ENCODE measurements at regions not wholly inside any gene's neighbourhood (a gene's known extent, or its start where the extent isn't known, plus 50 kb on each side); places are given as distances from the start of the nearest gene placed in this dataset.

GRCh38 chr2:601387-601698, 75.9 kb downstream of the TMEM18 start:
- Histone ChIP-seq H3K36me3 (no peaks in the 10 kb centered on the region), H3K9me3 (no peaks in the 10 kb centered on the region), H3K4me1 (no peaks in the 10 kb centered on the region), H3K4me3 (no peak overlapping the region), H3K27ac (no peak overlapping the region), H3K27me3 (no peaks in the 10 kb centered on the region)
- TF ChIP-seq CTCF (IDR thresholded peaks at IDR 0.05), result no peak
- TF ChIP-seq POLR2AphosphoS5 (IDR thresholded peaks at IDR 0.05), result no peak
- TF ChIP-seq POLR2A (IDR thresholded peaks at IDR 0.05), result no peak
- no peak for DNase-seq (ENCODE audit: low spot score in 2 of 2)
- intact Hi-C loops (cut with DNase I; ENCODE audit: low total_unique reads), result no loop called here

GRCh38 chr2:600542-601386, 76.4 kb downstream of the TMEM18 start:
- intact Hi-C loops (cut with DNase I; ENCODE audit: low total_unique reads), result no loop called here

GRCh38 chr2:599601-600000, 77.6 kb downstream of the TMEM18 start:
- Histone ChIP-seq H3K4me3 (no peak overlapping the region), H3K9me3 (no peaks in the 10 kb centered on the region), H3K27ac (no peak overlapping the region), H3K36me3 (no peaks in the 10 kb centered on the region), H3K27me3 (no peaks in the 10 kb centered on the region), H3K4me1 (no peaks in the 10 kb centered on the region)
- intact Hi-C loops (cut with DNase I; ENCODE audit: low total_unique reads), result no loop called here
- no peak for DNase-seq (ENCODE audit: low spot score in 2 of 2)
- TF ChIP-seq CTCF (IDR thresholded peaks at IDR 0.05) (no peak), POLR2A (IDR thresholded peaks at IDR 0.05) (no peak), POLR2AphosphoS5 (IDR thresholded peaks at IDR 0.05) (no peak)

More at GRCh38 chr2:600542-601386, 76.4 kb downstream of the TMEM18 start:
- no peaks in the 10 kb centered on the region for H3K27me3 ChIP-seq
- H3K9me3 ChIP-seq, result no peaks in the 10 kb centered on the region
- DNase-seq (ENCODE audit: low spot score in 2 of 2), result no peak
- TF ChIP-seq POLR2AphosphoS5 (IDR thresholded peaks at IDR 0.05), result no peak
- no peak for TF ChIP-seq POLR2A (IDR thresholded peaks at IDR 0.05)
- no peak for TF ChIP-seq CTCF (IDR thresholded peaks at IDR 0.05)
- no peak overlapping the region for H3K4me3 ChIP-seq
- H3K4me1 ChIP-seq, result no peaks in the 10 kb centered on the region
- no peak overlapping the region for H3K27ac ChIP-seq
- H3K36me3 ChIP-seq, result no peaks in the 10 kb centered on the region

- intact Hi-C loops (cut with DNase I; ENCODE audit: low total_unique reads), result no loop called here
- no peaks in the 10 kb centered on the region for H3K4me1 ChIP-seq
- no peaks in the 10 kb centered on the region for H3K27me3 ChIP-seq
- H3K9me3 ChIP-seq, result no peaks in the 10 kb centered on the region
- TF ChIP-seq POLR2A (IDR thresholded peaks at IDR 0.05), result no peak
- no peak for TF ChIP-seq POLR2AphosphoS5 (IDR thresholded peaks at IDR 0.05)
- no peak overlapping the region for H3K27ac ChIP-seq
- DNase-seq (ENCODE audit: low spot score in 2 of 2), result no peak
- no peaks in the 10 kb centered on the region for H3K36me3 ChIP-seq
- H3K4me3 ChIP-seq, result no peak overlapping the region
Observed at GRCh38 chr2:598058-598802, 79.0 kb downstream of the TMEM18 start.

- TF ChIP-seq CTCF (IDR thresholded peaks at IDR 0.05), result no peak
- TF ChIP-seq POLR2A (IDR thresholded peaks at IDR 0.05), result no peak
- TF ChIP-seq POLR2AphosphoS5 (IDR thresholded peaks at IDR 0.05), result no peak
- DNase-seq (ENCODE audit: low spot score in 2 of 2), result no peak
- no peaks in the 10 kb centered on the region for H3K36me3 ChIP-seq
- intact Hi-C loops (cut with DNase I; ENCODE audit: low total_unique reads), result no loop called here
- no peaks in the 10 kb centered on the region for H3K4me1 ChIP-seq
- no peak overlapping the region for H3K4me3 ChIP-seq
- no peak overlapping the region for H3K27ac ChIP-seq
- H3K27me3 ChIP-seq, result no peaks in the 10 kb centered on the region
- H3K9me3 ChIP-seq, result no peaks in the 10 kb centered on the region
Observed at GRCh38 chr2:595831-596592, 81.2 kb downstream of the TMEM18 start.
